Keratinocyte (primary cell): ENCODE measurements at regions not wholly inside any gene's neighbourhood (a gene's known extent, or its start where the extent isn't known, plus 50 kb on each side); places are given as distances from the start of the nearest gene placed in this dataset.

ENCODE experiments used
- EZH2 ChIP-seq: IDR thresholded peaks from one replicate; pipeline ENCODE4 v1.6.1; 2012; ENCODE audit warnings: inconsistent platforms, mild to moderate bottlenecking, low read length, moderate library complexity
- TF ChIP-seq, protein P1 (sequence below), 3 experiments: IDR thresholded peaks in 1 of 3; conservative IDR thresholded peaks in 1 of 3; optimal IDR thresholded peaks in 1 of 3; 2 replicates in 2 of 3; 3 replicates in 1 of 3; pipeline versions ENCODE3 to v1.5.1; 2011; ENCODE audit warnings: low read length in 3 of 3, mild to moderate bottlenecking in 3 of 3, moderate library complexity in 2 of 3, control low read depth in 1 of 3, inconsistent platforms in 1 of 3; ENCODE audit not compliant: insufficient read depth in 2 of 3; ENCODE audit errors: extremely low read depth in 1 of 3

DNA sequence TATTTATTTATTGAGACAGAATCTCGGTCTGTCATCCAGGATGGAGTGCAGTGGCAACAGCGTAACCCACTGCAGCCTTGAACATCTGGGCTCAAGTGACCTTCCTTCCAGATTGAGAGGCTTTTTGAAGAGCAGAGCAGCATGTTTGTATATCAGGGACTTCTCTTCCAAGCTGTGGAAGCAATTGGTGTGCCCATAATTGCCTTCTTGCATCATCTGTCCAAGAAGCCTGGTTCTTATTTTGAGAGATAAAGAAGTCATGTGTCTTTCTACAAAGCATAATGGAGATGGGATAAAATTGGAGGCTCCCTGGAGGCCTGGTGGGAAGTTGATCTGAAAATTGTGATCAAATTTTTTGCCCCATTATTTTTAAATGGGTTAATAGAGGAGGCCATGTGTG, 183.8 kb upstream of the MCTP2 start:
- TF ChIP-seq, protein P1, sequence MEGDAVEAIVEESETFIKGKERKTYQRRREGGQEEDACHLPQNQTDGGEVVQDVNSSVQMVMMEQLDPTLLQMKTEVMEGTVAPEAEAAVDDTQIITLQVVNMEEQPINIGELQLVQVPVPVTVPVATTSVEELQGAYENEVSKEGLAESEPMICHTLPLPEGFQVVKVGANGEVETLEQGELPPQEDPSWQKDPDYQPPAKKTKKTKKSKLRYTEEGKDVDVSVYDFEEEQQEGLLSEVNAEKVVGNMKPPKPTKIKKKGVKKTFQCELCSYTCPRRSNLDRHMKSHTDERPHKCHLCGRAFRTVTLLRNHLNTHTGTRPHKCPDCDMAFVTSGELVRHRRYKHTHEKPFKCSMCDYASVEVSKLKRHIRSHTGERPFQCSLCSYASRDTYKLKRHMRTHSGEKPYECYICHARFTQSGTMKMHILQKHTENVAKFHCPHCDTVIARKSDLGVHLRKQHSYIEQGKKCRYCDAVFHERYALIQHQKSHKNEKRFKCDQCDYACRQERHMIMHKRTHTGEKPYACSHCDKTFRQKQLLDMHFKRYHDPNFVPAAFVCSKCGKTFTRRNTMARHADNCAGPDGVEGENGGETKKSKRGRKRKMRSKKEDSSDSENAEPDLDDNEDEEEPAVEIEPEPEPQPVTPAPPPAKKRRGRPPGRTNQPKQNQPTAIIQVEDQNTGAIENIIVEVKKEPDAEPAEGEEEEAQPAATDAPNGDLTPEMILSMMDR (optimal IDR thresholded peaks at IDR 0.05 in 1 of 3, IDR thresholded peaks at IDR 0.05 in 1 of 3, conservative IDR thresholded peaks at IDR 0.05 in 1 of 3; ENCODE audit: extremely low read depth in 1 of 3, insufficient read depth in 2 of 3, low read length in 3 of 3): no peak
- TF ChIP-seq EZH2: no peak
